ENCODE measurements at regions not wholly inside any gene's neighbourhood (a gene's known extent, or its start where the extent isn't known, plus 50 kb on each side); places are given as distances from the start of the nearest gene placed in this dataset.

DNA sequence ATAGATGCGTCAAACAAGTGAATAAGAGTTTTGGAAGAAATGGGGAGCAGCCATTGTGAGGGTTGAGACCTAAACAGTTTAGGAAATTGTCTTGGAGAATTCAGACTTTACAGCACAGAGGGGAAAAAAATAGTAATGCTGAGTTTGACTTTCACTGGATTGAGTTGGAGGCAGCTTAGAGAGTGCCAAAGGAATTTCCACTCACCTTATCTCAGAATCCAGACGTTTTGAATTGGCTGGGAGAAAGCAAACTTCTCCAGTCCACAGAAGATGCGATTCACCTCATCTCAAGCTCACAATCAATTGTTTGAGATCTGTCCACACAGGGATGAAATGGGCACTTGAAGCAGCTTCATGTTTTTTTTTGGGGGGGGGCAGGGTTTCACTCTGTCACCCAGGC is 663.5 kb upstream of the SALL1 start:
- H3K4me3 ChIP-seq (ENCODE audit: low read depth, low read length), result no peak overlapping the region
- TF ChIP-seq, protein P1, sequence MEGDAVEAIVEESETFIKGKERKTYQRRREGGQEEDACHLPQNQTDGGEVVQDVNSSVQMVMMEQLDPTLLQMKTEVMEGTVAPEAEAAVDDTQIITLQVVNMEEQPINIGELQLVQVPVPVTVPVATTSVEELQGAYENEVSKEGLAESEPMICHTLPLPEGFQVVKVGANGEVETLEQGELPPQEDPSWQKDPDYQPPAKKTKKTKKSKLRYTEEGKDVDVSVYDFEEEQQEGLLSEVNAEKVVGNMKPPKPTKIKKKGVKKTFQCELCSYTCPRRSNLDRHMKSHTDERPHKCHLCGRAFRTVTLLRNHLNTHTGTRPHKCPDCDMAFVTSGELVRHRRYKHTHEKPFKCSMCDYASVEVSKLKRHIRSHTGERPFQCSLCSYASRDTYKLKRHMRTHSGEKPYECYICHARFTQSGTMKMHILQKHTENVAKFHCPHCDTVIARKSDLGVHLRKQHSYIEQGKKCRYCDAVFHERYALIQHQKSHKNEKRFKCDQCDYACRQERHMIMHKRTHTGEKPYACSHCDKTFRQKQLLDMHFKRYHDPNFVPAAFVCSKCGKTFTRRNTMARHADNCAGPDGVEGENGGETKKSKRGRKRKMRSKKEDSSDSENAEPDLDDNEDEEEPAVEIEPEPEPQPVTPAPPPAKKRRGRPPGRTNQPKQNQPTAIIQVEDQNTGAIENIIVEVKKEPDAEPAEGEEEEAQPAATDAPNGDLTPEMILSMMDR (IDR thresholded peaks at IDR 0.05; ENCODE audit: insufficient read depth, low read length), result no peak
- DNase-seq (ENCODE audit: low read depth), result no peak

DNA sequence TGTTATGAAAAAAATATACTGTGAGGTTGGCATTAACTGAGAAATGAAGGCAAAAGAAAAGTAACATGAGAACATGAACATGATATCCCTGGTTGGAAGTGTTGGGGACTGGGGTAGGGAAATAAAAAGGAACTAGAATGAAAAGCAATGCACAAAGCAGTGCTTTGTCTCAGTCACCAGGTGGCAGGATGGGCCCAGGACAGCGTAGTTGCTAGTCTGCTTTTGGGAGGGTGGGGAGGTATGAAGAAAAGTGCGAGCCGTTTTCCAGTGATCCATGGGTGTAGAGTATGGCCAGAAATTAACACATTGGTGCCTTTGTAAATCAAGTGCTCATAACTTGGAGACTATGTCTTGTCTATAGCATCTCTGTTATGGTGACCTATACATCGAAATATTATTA is 662.5 kb upstream of the SALL1 start:
- TF ChIP-seq, protein P1 (IDR thresholded peaks at IDR 0.05; ENCODE audit: insufficient read depth, low read length), result peak; percentile 4
- H3K4me3 ChIP-seq (ENCODE audit: low read depth, low read length), result no peak overlapping the region
- no peak for DNase-seq (ENCODE audit: low read depth)

DNA sequence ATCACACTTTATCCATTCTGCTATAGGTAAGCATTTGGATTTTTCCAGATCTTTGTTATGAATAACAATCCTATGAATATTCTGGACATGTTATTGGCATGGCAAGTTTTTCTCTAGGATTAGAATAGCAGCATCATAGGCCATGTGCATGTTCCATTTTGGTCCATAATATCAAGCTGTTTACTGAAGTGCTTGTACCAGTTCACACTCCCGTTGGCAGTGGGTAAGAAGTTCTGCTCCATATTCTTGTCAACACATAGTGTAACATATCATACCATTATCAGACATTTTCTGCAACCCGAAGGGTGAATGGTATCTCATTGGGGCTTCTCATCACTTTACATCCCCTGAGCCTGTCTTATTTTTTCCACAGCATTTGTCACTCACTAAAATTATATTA is 661.9 kb upstream of the SALL1 start:
- DNase-seq (ENCODE audit: low read depth), result no peak
- H3K4me3 ChIP-seq (ENCODE audit: low read depth, low read length), result no peak overlapping the region
- TF ChIP-seq, protein P1 (IDR thresholded peaks at IDR 0.05; ENCODE audit: insufficient read depth, low read length), result no peak

DNA sequence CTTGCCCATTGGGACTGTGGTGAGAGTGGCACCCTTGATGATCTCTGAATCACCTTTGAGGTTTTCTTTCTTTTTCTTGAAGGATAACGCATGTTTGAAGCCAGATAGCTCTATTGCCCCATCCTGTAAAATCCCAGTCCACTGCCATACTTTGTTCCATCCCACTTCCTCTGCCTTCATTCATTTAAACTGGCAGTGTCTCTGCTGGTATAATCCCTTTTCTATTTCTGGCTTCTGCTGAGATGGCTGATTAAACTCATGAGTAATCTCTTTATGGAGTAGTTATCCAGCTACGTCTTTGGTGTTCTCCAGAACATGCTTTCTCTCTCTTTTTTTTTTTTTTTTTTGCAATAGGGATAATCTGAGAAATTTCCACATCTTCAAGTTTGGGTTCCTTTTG is 656.5 kb upstream of the SALL1 start:
- TF ChIP-seq, protein P1 (IDR thresholded peaks at IDR 0.05; ENCODE audit: insufficient read depth, low read length), result no peak
- no peak for DNase-seq (ENCODE audit: low read depth)
- H3K4me3 ChIP-seq (ENCODE audit: low read depth, low read length), result no peak overlapping the region

DNA sequence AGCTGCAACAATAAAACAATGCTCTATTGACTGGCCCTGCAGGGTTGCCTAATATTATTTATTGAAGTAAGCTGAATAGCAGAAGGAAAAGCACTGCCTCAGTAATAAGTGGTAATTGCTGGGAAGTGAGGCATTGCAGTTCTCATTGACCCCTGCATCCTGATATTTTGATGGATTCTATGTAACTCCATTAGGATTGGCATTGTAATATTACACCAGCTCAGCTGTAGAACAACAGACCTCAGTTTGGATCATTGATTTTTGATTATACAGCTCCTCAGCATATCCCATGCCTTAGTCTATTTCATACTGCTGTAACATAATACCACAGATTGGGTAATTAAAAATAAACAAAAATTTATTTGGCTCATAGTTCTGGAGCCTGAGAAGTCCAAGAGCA is 650.6 kb upstream of the SALL1 start:
- TF ChIP-seq, protein P1 (IDR thresholded peaks at IDR 0.05; ENCODE audit: insufficient read depth, low read length), result no peak
- no peak for DNase-seq (ENCODE audit: low read depth)
- H3K4me3 ChIP-seq (ENCODE audit: low read depth, low read length), result no peak overlapping the region

DNA sequence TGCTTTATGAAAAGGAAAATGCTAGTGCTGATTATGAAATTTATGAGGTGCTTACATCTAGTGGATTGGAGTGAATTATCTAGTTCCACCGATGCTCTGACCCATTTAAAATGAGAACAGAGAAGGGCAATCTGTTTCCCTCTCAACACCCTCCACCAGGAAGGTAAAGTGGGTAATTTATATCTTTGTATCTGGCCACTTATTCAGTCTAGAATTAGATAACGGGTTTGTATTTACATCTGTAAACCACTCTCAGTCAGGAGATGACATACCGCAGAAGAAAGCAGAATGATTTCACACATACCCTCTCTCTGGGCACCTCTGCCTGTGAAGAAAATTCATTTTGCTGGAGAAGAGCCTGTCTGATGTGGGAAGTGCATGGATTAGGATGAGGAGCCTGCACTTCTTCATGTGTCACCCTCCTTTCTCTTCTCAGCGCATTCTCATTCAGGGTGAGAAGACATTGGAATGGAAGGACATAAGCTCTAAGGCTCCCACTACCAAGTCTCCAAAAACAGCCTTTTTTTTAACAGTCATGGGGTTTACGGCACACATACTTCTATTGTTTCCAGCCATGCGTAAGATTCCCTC is 646.7 kb upstream of the SALL1 start:
- TF ChIP-seq, protein P1 (IDR thresholded peaks at IDR 0.05; ENCODE audit: insufficient read depth, low read length), result no peak
- no peak overlapping the region for H3K4me3 ChIP-seq (ENCODE audit: low read depth, low read length)
- DNase-seq (ENCODE audit: low read depth), result no peak

DNA sequence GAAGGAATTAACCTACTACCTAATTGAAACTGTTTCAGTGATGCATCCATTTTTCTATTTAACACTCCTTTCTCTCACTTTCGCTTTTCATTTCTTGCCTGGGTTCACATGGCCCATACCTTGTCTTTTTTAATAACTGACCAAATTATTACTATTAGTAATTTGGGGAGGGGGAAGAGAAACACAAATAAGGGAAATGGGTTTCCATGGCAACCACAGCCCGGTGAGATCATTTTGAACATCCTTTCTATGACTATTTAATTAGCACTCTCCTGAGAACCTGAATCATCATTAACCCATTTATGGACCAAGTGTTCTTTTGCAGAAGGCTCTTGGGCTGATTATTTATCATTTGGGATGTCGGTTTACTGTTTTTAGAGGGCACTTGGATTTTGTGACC is 628.2 kb upstream of the SALL1 start:
- H3K4me3 ChIP-seq (ENCODE audit: low read depth, low read length), result no peak overlapping the region
- no peak for DNase-seq (ENCODE audit: low read depth)
- TF ChIP-seq, protein P1 (IDR thresholded peaks at IDR 0.05; ENCODE audit: insufficient read depth, low read length), result no peak

All from fibroblast of the aortic adventitia (primary cell).